ENCODE measurements at regions not wholly inside any gene's neighbourhood (a gene's known extent, or its start where the extent isn't known, plus 50 kb on each side); places are given as distances from the start of the nearest gene placed in this dataset.

DNA sequence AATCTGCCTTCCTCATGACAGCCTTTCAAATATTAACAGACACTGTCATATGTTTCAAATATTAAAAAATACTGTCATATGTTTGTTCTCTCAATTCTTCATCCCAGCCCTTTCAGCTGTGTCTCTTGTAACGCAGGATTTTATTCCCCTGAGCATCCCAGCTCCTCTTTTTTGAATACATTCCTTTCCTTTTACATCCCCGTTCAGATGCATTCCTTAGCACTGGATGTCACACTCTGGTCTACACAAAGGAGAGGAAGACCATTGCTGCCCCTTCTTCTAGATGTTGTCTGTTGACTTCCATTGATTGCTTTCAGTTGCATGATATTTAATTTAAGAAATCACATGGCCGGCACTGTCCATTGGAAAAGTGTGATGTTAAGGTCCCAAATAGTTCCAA, 117.4 kb upstream of the PAXBP1 start:
- TF ChIP-seq, protein P1, sequence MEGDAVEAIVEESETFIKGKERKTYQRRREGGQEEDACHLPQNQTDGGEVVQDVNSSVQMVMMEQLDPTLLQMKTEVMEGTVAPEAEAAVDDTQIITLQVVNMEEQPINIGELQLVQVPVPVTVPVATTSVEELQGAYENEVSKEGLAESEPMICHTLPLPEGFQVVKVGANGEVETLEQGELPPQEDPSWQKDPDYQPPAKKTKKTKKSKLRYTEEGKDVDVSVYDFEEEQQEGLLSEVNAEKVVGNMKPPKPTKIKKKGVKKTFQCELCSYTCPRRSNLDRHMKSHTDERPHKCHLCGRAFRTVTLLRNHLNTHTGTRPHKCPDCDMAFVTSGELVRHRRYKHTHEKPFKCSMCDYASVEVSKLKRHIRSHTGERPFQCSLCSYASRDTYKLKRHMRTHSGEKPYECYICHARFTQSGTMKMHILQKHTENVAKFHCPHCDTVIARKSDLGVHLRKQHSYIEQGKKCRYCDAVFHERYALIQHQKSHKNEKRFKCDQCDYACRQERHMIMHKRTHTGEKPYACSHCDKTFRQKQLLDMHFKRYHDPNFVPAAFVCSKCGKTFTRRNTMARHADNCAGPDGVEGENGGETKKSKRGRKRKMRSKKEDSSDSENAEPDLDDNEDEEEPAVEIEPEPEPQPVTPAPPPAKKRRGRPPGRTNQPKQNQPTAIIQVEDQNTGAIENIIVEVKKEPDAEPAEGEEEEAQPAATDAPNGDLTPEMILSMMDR (conservative IDR thresholded peaks at IDR 0.05; ENCODE audit: low read length) = no peak
- no peak for TF ChIP-seq EZH2phosphoT487 (IDR thresholded peaks at IDR 0.05; ENCODE audit: borderline replicate concordance, low read depth, low read length)
